ENCODE measurements at regions not wholly inside any gene's neighbourhood (a gene's known extent, or its start where the extent isn't known, plus 50 kb on each side); places are given as distances from the start of the nearest gene placed in this dataset.
"Not testable (repeated sequence)": the region's sequence is repeated elsewhere in the genome, so short reads cannot be mapped to it uniquely, and the experiment has no call there.

DNA sequence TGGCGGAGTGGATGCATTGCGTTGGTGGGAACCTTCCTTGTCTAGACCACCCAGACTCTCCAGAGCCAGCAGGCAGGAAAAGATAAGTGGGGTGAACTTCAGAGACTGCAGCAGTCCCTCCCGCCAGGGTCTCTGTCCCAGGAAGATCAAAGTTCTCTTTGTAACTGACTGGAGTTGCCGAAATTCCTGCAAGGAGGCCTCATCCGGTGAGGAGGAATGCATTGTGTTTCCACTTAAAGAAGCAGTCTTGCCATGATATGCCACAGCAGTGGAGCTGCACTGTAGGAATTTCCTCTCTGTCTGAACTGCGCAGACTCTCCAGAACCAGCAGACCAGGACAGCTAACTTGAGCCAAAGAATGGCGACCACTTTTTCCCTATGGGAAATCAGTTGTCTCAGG is 1190.4 kb downstream of the TECRL start:
- no peak for DNase-seq
- WGBS, 2 donors, result 74 to 81% methylated on average over 5 to 7 of the region's 7 CpGs
- Histone ChIP-seq H3K27me3 (no peaks in the 10 kb centered on the region), H3K36me3 (ENCODE audit: low read depth, missing control alignments) (no peaks in the 10 kb centered on the region), H3K27ac (no peak overlapping the region), H3K9me3 (no peaks in the 10 kb centered on the region), H3K4me1 (no peaks in the 10 kb centered on the region), H3K4me3 (no peak overlapping the region)
- TF ChIP-seq, protein P1, sequence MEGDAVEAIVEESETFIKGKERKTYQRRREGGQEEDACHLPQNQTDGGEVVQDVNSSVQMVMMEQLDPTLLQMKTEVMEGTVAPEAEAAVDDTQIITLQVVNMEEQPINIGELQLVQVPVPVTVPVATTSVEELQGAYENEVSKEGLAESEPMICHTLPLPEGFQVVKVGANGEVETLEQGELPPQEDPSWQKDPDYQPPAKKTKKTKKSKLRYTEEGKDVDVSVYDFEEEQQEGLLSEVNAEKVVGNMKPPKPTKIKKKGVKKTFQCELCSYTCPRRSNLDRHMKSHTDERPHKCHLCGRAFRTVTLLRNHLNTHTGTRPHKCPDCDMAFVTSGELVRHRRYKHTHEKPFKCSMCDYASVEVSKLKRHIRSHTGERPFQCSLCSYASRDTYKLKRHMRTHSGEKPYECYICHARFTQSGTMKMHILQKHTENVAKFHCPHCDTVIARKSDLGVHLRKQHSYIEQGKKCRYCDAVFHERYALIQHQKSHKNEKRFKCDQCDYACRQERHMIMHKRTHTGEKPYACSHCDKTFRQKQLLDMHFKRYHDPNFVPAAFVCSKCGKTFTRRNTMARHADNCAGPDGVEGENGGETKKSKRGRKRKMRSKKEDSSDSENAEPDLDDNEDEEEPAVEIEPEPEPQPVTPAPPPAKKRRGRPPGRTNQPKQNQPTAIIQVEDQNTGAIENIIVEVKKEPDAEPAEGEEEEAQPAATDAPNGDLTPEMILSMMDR (IDR thresholded peaks at IDR 0.05), result no peak
- TF ChIP-seq POLR2A (IDR thresholded peaks at IDR 0.05), result no peak
- intact Hi-C loops (cut with DNase I; ENCODE audit: low total_unique reads), result no loop called here

DNA sequence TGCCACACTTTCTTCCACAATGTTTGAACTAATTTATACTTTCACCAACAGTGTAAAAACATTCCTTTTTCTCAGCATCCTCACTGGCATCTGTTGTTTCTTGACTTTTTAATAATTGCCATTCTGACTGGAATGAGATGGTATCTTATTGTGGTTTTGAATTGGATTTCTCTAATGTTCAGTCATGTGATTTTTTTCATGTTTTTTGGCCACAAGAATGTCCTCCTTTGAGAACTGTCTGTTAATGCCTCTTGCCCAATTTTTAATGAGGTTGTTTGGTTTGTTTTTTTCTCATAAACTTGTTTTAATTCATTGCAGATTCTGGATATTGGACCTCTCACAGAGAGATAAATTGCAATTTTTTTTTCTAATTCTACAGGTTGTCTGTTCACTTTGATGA is 1195.2 kb downstream of the TECRL start:
- Histone ChIP-seq H3K9me3 (no peaks in the 10 kb centered on the region), H3K36me3 (ENCODE audit: low read depth, missing control alignments) (no peaks in the 10 kb centered on the region), H3K4me3 (no peak overlapping the region), H3K27me3 (no peaks in the 10 kb centered on the region), H3K4me1 (no peaks in the 10 kb centered on the region), H3K27ac (no peak overlapping the region)
- TF ChIP-seq, protein P1 (IDR thresholded peaks at IDR 0.05), result no peak
- no peak for TF ChIP-seq POLR2A (IDR thresholded peaks at IDR 0.05)
- intact Hi-C loops (cut with DNase I; ENCODE audit: low total_unique reads), result no loop called here
- DNase-seq, result no peak

DNA sequence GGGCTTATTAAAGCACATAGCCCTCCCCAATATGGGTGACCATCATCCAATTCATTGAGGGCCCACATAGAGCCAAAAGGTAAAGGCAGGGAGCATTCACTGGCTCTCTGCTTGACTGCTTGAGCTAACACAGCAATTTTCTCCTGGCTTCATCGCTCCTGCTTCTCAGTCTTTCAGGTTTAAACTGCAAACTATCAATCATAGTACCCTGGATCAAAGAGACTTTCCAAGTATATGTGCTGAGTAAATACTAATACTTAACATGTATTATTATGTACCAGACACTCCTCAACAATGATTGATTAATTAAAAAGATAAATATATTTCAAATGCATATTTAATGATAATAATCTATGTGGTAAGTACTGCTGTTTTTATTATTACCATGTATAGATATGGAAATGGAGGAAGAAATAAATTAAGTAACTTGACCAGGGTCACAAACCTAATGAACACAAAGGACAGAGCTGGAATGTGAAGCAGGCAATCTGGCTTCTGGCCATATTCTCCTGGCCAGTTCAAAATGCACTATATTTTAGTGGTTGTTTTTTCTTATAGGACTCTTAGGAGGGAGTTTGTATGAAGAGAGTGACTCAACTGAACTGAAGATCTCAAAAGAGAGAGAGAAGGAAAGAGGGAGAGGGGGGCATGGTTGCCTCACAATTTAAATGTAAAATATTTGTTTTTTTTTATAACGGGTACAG is 1197.3 kb downstream of the TECRL start:
- WGBS, 2 donors, result 52 to 59% methylated on average over 2 of the region's 2 CpGs

DNA sequence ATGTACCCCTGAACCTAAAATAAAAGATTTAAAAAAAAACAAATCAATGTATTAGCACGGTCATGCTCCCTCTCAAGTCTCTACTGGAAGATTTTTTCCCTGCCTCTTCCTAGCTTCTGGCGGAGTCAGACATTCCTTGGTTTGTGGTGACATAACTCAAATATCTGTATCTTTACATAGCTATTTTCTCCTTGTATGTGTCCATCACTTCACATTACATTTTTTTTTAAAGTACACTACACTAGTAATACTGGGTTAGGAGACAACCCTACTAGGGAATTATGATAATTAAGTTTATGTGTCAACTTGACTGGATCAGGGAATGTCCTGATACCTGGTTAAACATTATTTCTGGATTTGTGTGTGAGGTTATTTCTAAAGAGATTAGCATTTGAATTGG is 1197.9 kb downstream of the TECRL start:
- H3K4me1 ChIP-seq, result no peaks in the 10 kb centered on the region
- 85 to 89% methylated on average over 2 of the region's 2 CpGs for WGBS, 2 donors
- no peak for DNase-seq
- H3K9me3 ChIP-seq, result no peaks in the 10 kb centered on the region
- TF ChIP-seq, protein P1 (IDR thresholded peaks at IDR 0.05), result no peak
- no peak for TF ChIP-seq POLR2A (IDR thresholded peaks at IDR 0.05)
- no peak overlapping the region for H3K27ac ChIP-seq
- H3K4me3 ChIP-seq, result no peak overlapping the region
- H3K27me3 ChIP-seq, result no peaks in the 10 kb centered on the region
- H3K36me3 ChIP-seq (ENCODE audit: low read depth, missing control alignments), result no peaks in the 10 kb centered on the region
- intact Hi-C loops (cut with DNase I; ENCODE audit: low total_unique reads), result no loop called here

More for the DNA sequence above, 1197.3 kb downstream of the TECRL start:
- Histone ChIP-seq H3K4me1 (no peaks in the 10 kb centered on the region), H3K27ac (no peak overlapping the region), H3K9me3 (no peaks in the 10 kb centered on the region), H3K27me3 (no peaks in the 10 kb centered on the region), H3K36me3 (ENCODE audit: low read depth, missing control alignments) (no peaks in the 10 kb centered on the region), H3K4me3 (no peak overlapping the region)
- intact Hi-C loops (cut with DNase I; ENCODE audit: low total_unique reads), result no loop called here
- no peak for TF ChIP-seq POLR2A (IDR thresholded peaks at IDR 0.05)
- TF ChIP-seq, protein P1 (IDR thresholded peaks at IDR 0.05), result no peak
- no peak for DNase-seq

DNA sequence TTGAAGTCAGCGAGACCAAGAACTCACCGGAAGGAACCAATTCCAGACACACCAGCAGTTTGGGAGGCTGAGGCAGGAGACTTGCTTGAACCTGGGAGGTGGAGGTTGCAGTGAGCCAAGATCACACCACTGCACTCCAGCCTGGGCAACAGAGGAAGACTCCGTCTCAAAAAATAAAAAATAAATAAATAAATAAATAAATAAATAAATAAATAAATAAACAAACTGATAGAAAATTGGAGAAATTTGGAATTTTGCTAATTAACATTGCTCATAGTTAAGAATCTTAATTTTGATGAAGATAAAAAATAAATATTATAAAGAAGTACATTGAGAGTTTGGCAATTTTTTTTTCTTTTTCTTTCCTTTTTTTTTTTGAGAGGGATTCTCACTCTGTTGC is 1216.2 kb downstream of the TECRL start:
- DNase-seq; H3K27me3 ChIP-seq; H3K27ac ChIP-seq; intact Hi-C loops (cut with DNase I; ENCODE audit: low total_unique reads); H3K4me3 ChIP-seq; H3K4me1 ChIP-seq; H3K9me3 ChIP-seq; H3K36me3 ChIP-seq (ENCODE audit: low read depth, missing control alignments): not testable (repeated sequence)
- 92 to 95% methylated on average over 3 of the region's 3 CpGs for WGBS, 2 donors

Data from testis (tissue), 2 donors.